ENCODE measurements at regions not wholly inside any gene's neighbourhood (a gene's known extent, or its start where the extent isn't known, plus 50 kb on each side); places are given as distances from the start of the nearest gene placed in this dataset.

DNA sequence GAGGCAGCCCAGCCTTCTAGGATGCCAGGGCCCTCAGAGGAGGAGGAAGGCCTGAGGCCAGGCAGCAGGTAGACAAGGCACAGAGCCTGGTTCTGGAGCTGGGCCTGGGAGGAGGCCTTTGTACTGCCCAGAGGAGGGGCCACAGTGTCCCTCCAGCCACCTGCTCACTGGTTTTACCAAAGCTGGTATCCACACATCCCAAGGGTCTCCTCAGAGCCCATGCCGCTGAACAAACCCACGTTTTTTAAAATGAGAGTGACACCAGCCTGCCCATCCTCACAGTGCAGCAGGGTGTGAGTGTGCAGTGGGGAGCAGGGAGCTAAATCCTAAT, 162.7 kb downstream of the LY86 start:
- TF ChIP-seq POLR2AphosphoS5 (IDR thresholded peaks at IDR 0.05; ENCODE audit: low read depth) (no peak), JUNB (IDR thresholded peaks at IDR 0.05; ENCODE audit: unreplicated experiment) (no peak), EZH2phosphoT487 (IDR thresholded peaks at IDR 0.05; ENCODE audit: unreplicated experiment) (no peak), CREB1 (CRISPR knock-in tag; IDR thresholded peaks at IDR 0.05; ENCODE audit: low read depth) (no peak), ZNF462 (CRISPR knock-in tag; IDR thresholded peaks at IDR 0.05) (no peak), EZH2 (IDR thresholded peaks at IDR 0.05; ENCODE audit: low read depth, unreplicated experiment) (no peak), NANOG (IDR thresholded peaks at IDR 0.05; ENCODE audit: borderline replicate concordance) (no peak), ZNF331 (CRISPR knock-in tag; IDR thresholded peaks at IDR 0.05; ENCODE audit: low read depth) (no peak)
- TF ChIP-seq, protein P1, sequence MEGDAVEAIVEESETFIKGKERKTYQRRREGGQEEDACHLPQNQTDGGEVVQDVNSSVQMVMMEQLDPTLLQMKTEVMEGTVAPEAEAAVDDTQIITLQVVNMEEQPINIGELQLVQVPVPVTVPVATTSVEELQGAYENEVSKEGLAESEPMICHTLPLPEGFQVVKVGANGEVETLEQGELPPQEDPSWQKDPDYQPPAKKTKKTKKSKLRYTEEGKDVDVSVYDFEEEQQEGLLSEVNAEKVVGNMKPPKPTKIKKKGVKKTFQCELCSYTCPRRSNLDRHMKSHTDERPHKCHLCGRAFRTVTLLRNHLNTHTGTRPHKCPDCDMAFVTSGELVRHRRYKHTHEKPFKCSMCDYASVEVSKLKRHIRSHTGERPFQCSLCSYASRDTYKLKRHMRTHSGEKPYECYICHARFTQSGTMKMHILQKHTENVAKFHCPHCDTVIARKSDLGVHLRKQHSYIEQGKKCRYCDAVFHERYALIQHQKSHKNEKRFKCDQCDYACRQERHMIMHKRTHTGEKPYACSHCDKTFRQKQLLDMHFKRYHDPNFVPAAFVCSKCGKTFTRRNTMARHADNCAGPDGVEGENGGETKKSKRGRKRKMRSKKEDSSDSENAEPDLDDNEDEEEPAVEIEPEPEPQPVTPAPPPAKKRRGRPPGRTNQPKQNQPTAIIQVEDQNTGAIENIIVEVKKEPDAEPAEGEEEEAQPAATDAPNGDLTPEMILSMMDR (conservative IDR thresholded peaks at IDR 0.05; ENCODE audit: low read depth in 2 of 2), result no peak
- TF ChIP-seq, protein P2, sequence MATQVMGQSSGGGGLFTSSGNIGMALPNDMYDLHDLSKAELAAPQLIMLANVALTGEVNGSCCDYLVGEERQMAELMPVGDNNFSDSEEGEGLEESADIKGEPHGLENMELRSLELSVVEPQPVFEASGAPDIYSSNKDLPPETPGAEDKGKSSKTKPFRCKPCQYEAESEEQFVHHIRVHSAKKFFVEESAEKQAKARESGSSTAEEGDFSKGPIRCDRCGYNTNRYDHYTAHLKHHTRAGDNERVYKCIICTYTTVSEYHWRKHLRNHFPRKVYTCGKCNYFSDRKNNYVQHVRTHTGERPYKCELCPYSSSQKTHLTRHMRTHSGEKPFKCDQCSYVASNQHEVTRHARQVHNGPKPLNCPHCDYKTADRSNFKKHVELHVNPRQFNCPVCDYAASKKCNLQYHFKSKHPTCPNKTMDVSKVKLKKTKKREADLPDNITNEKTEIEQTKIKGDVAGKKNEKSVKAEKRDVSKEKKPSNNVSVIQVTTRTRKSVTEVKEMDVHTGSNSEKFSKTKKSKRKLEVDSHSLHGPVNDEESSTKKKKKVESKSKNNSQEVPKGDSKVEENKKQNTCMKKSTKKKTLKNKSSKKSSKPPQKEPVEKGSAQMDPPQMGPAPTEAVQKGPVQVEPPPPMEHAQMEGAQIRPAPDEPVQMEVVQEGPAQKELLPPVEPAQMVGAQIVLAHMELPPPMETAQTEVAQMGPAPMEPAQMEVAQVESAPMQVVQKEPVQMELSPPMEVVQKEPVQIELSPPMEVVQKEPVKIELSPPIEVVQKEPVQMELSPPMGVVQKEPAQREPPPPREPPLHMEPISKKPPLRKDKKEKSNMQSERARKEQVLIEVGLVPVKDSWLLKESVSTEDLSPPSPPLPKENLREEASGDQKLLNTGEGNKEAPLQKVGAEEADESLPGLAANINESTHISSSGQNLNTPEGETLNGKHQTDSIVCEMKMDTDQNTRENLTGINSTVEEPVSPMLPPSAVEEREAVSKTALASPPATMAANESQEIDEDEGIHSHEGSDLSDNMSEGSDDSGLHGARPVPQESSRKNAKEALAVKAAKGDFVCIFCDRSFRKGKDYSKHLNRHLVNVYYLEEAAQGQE (IDR thresholded peaks at IDR 0.05; ENCODE audit: unreplicated experiment), result no peak
